Lung (tissue), 11 donors: ENCODE measurements at regions not wholly inside any gene's neighbourhood (a gene's known extent, or its start where the extent isn't known, plus 50 kb on each side); places are given as distances from the start of the nearest gene placed in this dataset.

ENCODE experiments used
- ATAC-seq: fragments of 200-7000 bp; cut with Tn5 transposase; one replicate; pipeline ENCODE4 v1.9.1; 2020; ENCODE audit warnings: moderate number of reproducible peaks; ENCODE audit not compliant: insufficient read depth, low FRiP score
- DNase-seq, 3 donors: peaks; one replicate each; pipeline ENCODE4 v3.0.0-alpha.2; 2013 to 2017
- H3K27ac ChIP-seq, 2 donors: one replicate each; pipeline ENCODE4 v1.5.1; 2013; ENCODE audit warnings: mild to moderate bottlenecking in 2 of 2, moderate library complexity in 2 of 2, control low read depth in 1 of 2, inconsistent platforms in 1 of 2, low read depth in 1 of 2, low read length in 1 of 2
- H3K27me3 ChIP-seq, 3 donors: one replicate each; pipeline ENCODE4 v1.5.1; 2013; ENCODE audit warnings: low read length in 2 of 3; ENCODE audit not compliant: control insufficient read depth in 3 of 3, insufficient read depth in 3 of 3
- H3K36me3 ChIP-seq, 4 donors: one replicate each; pipeline ENCODE4 v1.5.1; 2013; ENCODE audit warnings: low read length in 4 of 4, mild to moderate bottlenecking in 1 of 4, moderate library complexity in 1 of 4; ENCODE audit not compliant: control insufficient read depth in 4 of 4, insufficient read depth in 4 of 4
- H3K4me1 ChIP-seq, 5 donors: one replicate each; pipeline ENCODE4 v1.5.1; 2013; ENCODE audit warnings: low read length in 5 of 5, mild to moderate bottlenecking in 2 of 5, moderate library complexity in 1 of 5; ENCODE audit not compliant: control insufficient read depth in 5 of 5, insufficient read depth in 5 of 5
- H3K4me3 ChIP-seq: one replicate; pipeline ENCODE4 v1.5.1; 2013; ENCODE audit warnings: mild to moderate bottlenecking, control low read depth, moderate library complexity
- H3K9ac ChIP-seq, 2 donors: one replicate each; pipeline ENCODE4 v1.5.1; 2013; ENCODE audit warnings: low read length in 2 of 2, control low read depth in 1 of 2; ENCODE audit not compliant: insufficient read depth in 1 of 2
- H3K9me3 ChIP-seq, 4 donors: one replicate each; pipeline ENCODE4 v1.5.1; 2013; ENCODE audit warnings: low read length in 3 of 4, mild to moderate bottlenecking in 1 of 4, moderate library complexity in 1 of 4; ENCODE audit not compliant: control insufficient read depth in 4 of 4, insufficient read depth in 3 of 4
- WGBS, 2 donors: extraction: QIAGEN DNeasy Blood & Tissue Kit; methylation state at CpG; one replicate each; pipeline ENCODE4 v1.1.7; 2013; 5-methylcytosine and 5-hydroxymethylcytosine counted together
- TF ChIP-seq, protein P1 (sequence below): IDR thresholded peaks from 2 replicates; pipeline ENCODE4 v1.5.1; 2012; ENCODE audit warnings: mild to moderate bottlenecking; ENCODE audit errors: control extremely low read depth, extremely low read depth
- donor health status: control.
- donor health status: control.
- donor health status: Bipolar disorder and iron deficiency.
- donor health status: healthy.
- donor health status: DM: yes; HTN: yes; CAD: no.

DNA sequence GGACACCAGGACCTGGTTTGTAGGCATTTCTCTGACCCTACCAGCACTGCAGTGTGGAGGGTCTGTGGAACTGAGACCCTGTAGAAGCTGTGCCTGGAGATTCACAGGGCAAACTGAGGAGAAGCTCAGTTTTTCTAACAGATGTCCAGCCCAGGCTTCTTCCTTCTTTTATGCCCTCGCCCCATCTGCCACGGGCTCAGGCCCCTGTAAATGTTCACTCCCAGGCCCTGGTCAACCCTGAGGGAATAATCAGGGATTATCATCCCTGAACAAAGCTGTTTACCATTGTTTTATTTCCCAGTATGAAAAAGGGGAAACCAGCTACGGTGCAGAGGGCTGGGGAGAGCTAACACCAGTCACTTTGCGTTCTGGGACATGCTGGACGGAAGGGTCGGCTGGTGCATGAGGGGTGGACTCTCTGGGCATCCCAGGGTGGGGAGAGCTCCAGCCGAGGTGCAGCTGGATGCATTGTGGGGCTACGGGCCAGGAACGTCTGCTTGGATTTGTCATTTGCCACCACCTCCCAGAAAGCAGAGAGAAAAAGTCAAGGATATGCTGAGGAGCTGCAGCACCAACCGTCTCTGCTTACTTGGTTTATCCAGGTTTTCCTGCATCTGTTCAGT lies 183.8 kb downstream of the TFCP2L1 start:
- H3K27ac ChIP-seq = no peak overlapping the region
- WGBS, 2 donors = 80 to 85% methylated on average over 10 of the region's 10 CpGs
- H3K36me3 ChIP-seq = no peaks in the 10 kb centered on the region
- no peak overlapping the region for H3K9ac ChIP-seq
- DNase-seq (no peak), ATAC-seq (no peak)
- H3K4me1 ChIP-seq = peaks cover 0 to 4% (median 0%) of the 10 kb centered on the region in 5 donors
- H3K27me3 ChIP-seq = peaks cover 0 to 16% (median 0%) of the 10 kb centered on the region in 3 donors
- H3K9me3 ChIP-seq = peaks cover 0 to 2% (median 0%) of the 10 kb centered on the region in 4 donors
- TF ChIP-seq, protein P1, sequence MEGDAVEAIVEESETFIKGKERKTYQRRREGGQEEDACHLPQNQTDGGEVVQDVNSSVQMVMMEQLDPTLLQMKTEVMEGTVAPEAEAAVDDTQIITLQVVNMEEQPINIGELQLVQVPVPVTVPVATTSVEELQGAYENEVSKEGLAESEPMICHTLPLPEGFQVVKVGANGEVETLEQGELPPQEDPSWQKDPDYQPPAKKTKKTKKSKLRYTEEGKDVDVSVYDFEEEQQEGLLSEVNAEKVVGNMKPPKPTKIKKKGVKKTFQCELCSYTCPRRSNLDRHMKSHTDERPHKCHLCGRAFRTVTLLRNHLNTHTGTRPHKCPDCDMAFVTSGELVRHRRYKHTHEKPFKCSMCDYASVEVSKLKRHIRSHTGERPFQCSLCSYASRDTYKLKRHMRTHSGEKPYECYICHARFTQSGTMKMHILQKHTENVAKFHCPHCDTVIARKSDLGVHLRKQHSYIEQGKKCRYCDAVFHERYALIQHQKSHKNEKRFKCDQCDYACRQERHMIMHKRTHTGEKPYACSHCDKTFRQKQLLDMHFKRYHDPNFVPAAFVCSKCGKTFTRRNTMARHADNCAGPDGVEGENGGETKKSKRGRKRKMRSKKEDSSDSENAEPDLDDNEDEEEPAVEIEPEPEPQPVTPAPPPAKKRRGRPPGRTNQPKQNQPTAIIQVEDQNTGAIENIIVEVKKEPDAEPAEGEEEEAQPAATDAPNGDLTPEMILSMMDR = no peak
- H3K4me3 ChIP-seq = no peak overlapping the region

DNA sequence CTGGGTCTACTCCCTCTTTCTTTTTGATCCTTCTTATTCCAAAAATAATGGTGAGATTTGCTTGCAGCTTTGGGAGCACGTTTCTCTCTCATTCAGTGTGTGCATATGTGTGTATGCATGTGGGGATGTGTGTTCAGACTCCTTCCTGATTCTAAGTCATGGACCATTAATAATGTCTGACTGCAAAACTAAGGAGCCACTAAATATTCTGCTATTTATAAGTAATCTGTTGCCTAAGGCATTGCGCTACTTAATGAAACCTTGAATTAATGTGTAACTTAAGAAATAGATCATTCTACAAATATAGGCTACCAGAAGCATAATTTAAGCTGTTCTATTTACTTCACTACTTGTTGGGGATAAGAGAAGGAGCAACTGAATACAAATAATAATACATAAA lies 182.1 kb downstream of the TFCP2L1 start:
- TF ChIP-seq, protein P1 = no peak
- Histone ChIP-seq H3K4me3 (no peak overlapping the region), H3K36me3 (no peaks in the 10 kb centered on the region), H3K9ac (no peak overlapping the region), H3K4me1 (peaks cover 0 to 4% (median 0%) of the 10 kb centered on the region in 5 donors), H3K9me3 (peaks cover 0 to 2% (median 0%) of the 10 kb centered on the region in 4 donors), H3K27me3 (peaks cover 0 to 16% (median 0%) of the 10 kb centered on the region in 3 donors), H3K27ac (no peak overlapping the region)
- WGBS, 2 donors = 80 to 85% methylated on average over 2 of the region's 2 CpGs
- ATAC-seq = no peak
- DNase-seq = no peak

DNA sequence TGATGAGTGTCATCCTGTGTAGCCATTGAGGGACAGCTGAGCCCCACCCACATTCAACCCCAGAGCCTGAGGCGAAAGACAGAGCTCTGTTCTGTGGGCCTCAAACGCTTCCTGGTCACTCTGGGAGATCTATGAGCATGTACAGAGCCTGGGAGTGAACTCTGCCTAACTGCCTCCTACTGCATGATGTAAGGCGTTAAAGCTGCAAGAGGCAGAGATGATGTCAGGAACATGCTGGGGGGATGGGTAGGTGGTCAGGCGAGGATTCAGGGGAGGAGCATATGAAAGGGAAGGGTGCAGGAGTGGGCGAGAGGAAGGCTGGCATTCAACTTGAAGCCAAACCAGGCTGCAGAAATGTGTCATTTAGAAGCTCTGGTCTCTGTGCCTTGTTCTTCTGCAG lies 181.0 kb downstream of the TFCP2L1 start:
- Histone ChIP-seq H3K27ac (no peak overlapping the region), H3K9me3 (no peaks in the 10 kb centered on the region), H3K4me1 (peaks cover 0 to 4% (median 0%) of the 10 kb centered on the region in 5 donors), H3K9ac (no peak overlapping the region), H3K27me3 (peaks cover 0 to 16% (median 0%) of the 10 kb centered on the region in 3 donors), H3K4me3 (no peak overlapping the region), H3K36me3 (no peaks in the 10 kb centered on the region)
- TF ChIP-seq, protein P1 = no peak
- 70 to 71% methylated on average over 5 of the region's 5 CpGs for WGBS, 2 donors
- DNase-seq (no peak), ATAC-seq (no peak)
